GM12864 (cell line): ENCODE measurements at regions not wholly inside any gene's neighbourhood (a gene's known extent, or its start where the extent isn't known, plus 50 kb on each side); places are given as distances from the start of the nearest gene placed in this dataset.

Source experiments
- DNase-seq: peaks from one replicate; pipeline ENCODE4 v3.0.0-alpha.2; 2011; ENCODE audit warnings: low read depth
- H3K4me3 ChIP-seq: 2 replicates; pipeline ENCODE4 v1.5.1; 2011; ENCODE audit warnings: mild to moderate bottlenecking, low read depth, low read length, control low read depth
- CTCF ChIP-seq: IDR thresholded peaks from 2 replicates; pipeline ENCODE4 v1.5.1; 2011; ENCODE audit warnings: low read depth, mild to moderate bottlenecking, moderate library complexity, low read length, control low read depth, inconsistent platforms; ENCODE audit errors: missing control alignments

- TF ChIP-seq CTCF: no peak
- no peak overlapping the region for H3K4me3 ChIP-seq
- DNase-seq: no peak
Observed at GRCh38 chr7:49386792-49387191, 386.6 kb upstream of the VWC2 start.

GRCh38 chr7:49389871-49390479 lies 383.5 kb upstream of the VWC2 start:
- DNase-seq: no peak
- no peak overlapping the region for H3K4me3 ChIP-seq
- TF ChIP-seq CTCF: no peak

DNA sequence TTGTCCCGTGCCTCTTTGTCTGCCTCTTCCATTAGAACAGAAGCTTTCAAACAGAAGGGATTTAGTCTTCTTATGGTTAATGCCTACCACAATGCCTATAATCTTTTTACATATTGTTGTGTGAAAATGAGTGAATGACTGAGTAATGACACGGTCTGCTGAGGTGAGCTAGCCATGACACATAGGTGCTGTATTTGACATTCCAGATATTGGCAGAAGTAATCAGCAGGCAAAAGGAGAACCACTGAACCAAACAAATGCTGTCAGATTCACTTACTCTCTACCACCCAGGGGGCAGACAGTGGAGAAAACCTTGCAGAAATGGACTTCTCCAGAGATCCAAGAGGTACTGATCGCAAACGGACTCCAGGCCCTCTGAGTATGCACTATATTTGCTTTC lies 377.2 kb upstream of the VWC2 start:
- TF ChIP-seq CTCF: no peak
- no peak for DNase-seq

GRCh38 chr7:49397750-49398149 lies 375.7 kb upstream of the VWC2 start:
- H3K4me3 ChIP-seq: no peak overlapping the region
- no peak for DNase-seq
- TF ChIP-seq CTCF: no peak

More for the DNA sequence above, 377.2 kb upstream of the VWC2 start:
- no peak overlapping the region for H3K4me3 ChIP-seq

GRCh38 chr7:49398236-49398635 lies 375.2 kb upstream of the VWC2 start:
- no peak for DNase-seq
- H3K4me3 ChIP-seq: no peak overlapping the region
- TF ChIP-seq CTCF: no peak

DNA sequence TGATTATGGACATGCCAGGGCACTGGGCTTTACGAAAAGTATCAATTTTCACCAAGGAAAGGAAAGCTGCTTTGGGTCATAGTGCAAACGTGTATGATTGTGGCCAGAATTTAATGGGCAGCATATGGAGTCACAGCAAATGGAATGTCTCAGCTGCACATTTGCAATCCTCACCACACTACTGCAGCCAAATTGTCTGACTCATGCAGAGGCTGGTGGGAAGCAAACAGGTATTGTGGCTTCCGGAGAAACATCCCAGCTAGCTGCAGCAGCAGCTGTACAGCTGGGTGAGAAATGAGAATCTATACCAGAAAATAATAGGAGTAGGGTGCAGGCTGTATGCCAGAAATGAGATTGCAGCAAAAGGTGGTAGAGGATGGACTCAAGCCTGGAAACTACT lies 374.7 kb upstream of the VWC2 start:
- no peak for DNase-seq
- no peak for TF ChIP-seq CTCF
- no peak overlapping the region for H3K4me3 ChIP-seq

DNA sequence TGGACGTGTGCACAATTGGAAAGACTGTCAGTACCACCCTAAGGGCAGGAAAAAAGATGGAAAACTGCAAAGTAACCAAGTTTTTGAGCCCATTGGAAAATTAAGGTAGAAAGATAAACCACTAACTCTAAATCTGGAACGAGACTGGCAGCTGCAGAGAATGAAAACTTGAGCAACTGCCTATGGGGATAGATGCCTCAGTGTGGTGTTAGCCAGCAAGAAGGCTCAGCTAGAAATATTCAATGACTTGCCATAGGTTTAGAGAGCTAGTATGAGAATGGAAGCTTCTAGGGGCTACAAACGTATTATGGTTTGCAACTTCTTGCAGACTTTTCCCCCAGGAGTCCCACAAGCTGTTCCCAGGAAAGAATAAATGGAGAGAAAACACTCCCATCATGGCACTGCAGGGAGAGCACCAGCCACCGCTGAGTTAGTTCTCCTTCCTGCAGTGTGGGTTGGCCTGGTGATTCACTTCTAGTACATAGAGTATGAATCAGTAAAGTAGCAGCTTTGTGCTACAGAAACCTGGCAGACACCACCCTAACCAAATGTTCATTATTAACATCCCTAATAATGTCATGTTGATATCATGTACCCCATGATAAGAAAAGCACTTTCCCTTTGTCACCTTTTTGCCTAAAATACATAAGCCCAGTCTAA lies 372.4 kb upstream of the VWC2 start:
- DNase-seq: no peak
- TF ChIP-seq CTCF: no peak
- no peak overlapping the region for H3K4me3 ChIP-seq
